ENCODE measurements at regions not wholly inside any gene's neighbourhood (a gene's known extent, or its start where the extent isn't known, plus 50 kb on each side); places are given as distances from the start of the nearest gene placed in this dataset.

GRCh38 chr2:47636176-47636575, 65.4 kb upstream of the KCNK12 start:
- TF ChIP-seq POLR2AphosphoS5 (IDR thresholded peaks at IDR 0.05; ENCODE audit: low read depth): no peak
- no peak for TF ChIP-seq SPI1 (IDR thresholded peaks at IDR 0.05; ENCODE audit: borderline replicate concordance, low read depth)
- TF ChIP-seq GABPA (IDR thresholded peaks at IDR 0.05; ENCODE audit: low read depth): no peak
- TF ChIP-seq REST (IDR thresholded peaks at IDR 0.05; ENCODE audit: insufficient replicate concordance, low read depth): no peak
- Histone ChIP-seq H3K4me3 (replicated peaks; ENCODE audit: insufficient read depth, low read length) (no peak overlapping the region), H3K27ac (replicated peaks) (no peak overlapping the region), H3K27me3 (ENCODE audit: insufficient read depth, poor library complexity, severe bottlenecking) (no peaks in the 10 kb centered on the region)
- DNase-seq (ENCODE audit: low read depth in 1 of 2, low spot score in 1 of 2): no peak

GRCh38 chr2:47632754-47633153, 62.0 kb upstream of the KCNK12 start:
- Histone ChIP-seq H3K27ac (replicated peaks) (no peak overlapping the region), H3K27me3 (ENCODE audit: insufficient read depth, poor library complexity, severe bottlenecking) (no peaks in the 10 kb centered on the region), H3K4me3 (replicated peaks; ENCODE audit: insufficient read depth, low read length) (no peak overlapping the region)
- TF ChIP-seq CTCF (IDR thresholded peaks at IDR 0.05; ENCODE audit: insufficient read depth, low read length) (no peak), GABPA (IDR thresholded peaks at IDR 0.05; ENCODE audit: low read depth) (no peak), SPI1 (IDR thresholded peaks at IDR 0.05; ENCODE audit: borderline replicate concordance, low read depth) (no peak), REST (IDR thresholded peaks at IDR 0.05; ENCODE audit: insufficient replicate concordance, low read depth) (no peak)
- DNase-seq (ENCODE audit: low read depth in 1 of 2, low spot score in 1 of 2): no peak

GRCh38 chr2:47631792-47632398, 61.1 kb upstream of the KCNK12 start:
- H3K27me3 ChIP-seq (ENCODE audit: insufficient read depth, poor library complexity, severe bottlenecking): no peaks in the 10 kb centered on the region
- H3K27ac ChIP-seq (replicated peaks): no peak overlapping the region
- no peak for TF ChIP-seq GABPA (IDR thresholded peaks at IDR 0.05; ENCODE audit: low read depth)
- no peak for TF ChIP-seq SPI1 (IDR thresholded peaks at IDR 0.05; ENCODE audit: borderline replicate concordance, low read depth)
- no peak for TF ChIP-seq REST (IDR thresholded peaks at IDR 0.05; ENCODE audit: insufficient replicate concordance, low read depth)
- no peak for TF ChIP-seq CTCF (IDR thresholded peaks at IDR 0.05; ENCODE audit: insufficient read depth, low read length)
- no peak for TF ChIP-seq POLR2AphosphoS5 (IDR thresholded peaks at IDR 0.05; ENCODE audit: low read depth)
- no peak overlapping the region for H3K4me3 ChIP-seq (replicated peaks; ENCODE audit: insufficient read depth, low read length)
- DNase-seq (ENCODE audit: low read depth in 1 of 2, low spot score in 1 of 2): no peak
